A673 (cell line): ENCODE measurements at regions not wholly inside any gene's neighbourhood (a gene's known extent, or its start where the extent isn't known, plus 50 kb on each side); places are given as distances from the start of the nearest gene placed in this dataset.
"Not testable (repeated sequence)": the region's sequence is repeated elsewhere in the genome, so short reads cannot be mapped to it uniquely, and the experiment has no call there.

Experiments used
- BruUV-seq: library from RNA; stranded (reverse); fragments of 400-500 nt; replicated peaks from 2 replicates; lab custom pipeline; 2021; lab: Mats Ljungman, UMichigan
- CTCF ChIA-PET: fragments of 300-600 bp; sonication (Branson Sonifier 250); formaldehyde crosslinking; loops from one replicate; lab custom pipeline; 2022; ENCODE audit warnings: antibody characterized with exemption; lab: Charles Lee
- POLR2A ChIA-PET: fragments of 300-600 bp; sonication (Branson Sonifier 250); formaldehyde crosslinking; loops from one replicate; lab custom pipeline; 2022; ENCODE audit warnings: antibody characterized with exemption; ENCODE audit not compliant: low non-redundant PET; lab: Charles Lee
- DNase-seq: peaks from one replicate; pipeline ENCODE4 v3.0.0-alpha.2; 2015; ENCODE audit warnings: low spot score
- H3K27ac ChIP-seq: fragments of 200-600 bp; sonication (generic); 2 replicates; pipeline ENCODE4 v1.5.1; 2016; ENCODE audit warnings: mixed run types, low read depth, mild to moderate bottlenecking, mixed read lengths, antibody characterized with exemption, low read length; ENCODE audit not compliant: poor library complexity, severe bottlenecking
- H3K27me3 ChIP-seq: fragments of 200-600 bp; sonication (generic); replicated peaks from 2 replicates; pipeline ENCODE4 v1.6.1; 2017; ENCODE audit warnings: mixed run types, low read depth, mild to moderate bottlenecking, mixed read lengths, antibody characterized with exemption, low read length; ENCODE audit not compliant: insufficient read depth, poor library complexity
- H3K36me3 ChIP-seq: fragments of 200-600 bp; sonication (generic); 2 replicates; pipeline ENCODE4 v1.6.1; 2016; ENCODE audit warnings: mixed run types, mild to moderate bottlenecking, mixed read lengths, antibody characterized with exemption, low read length; ENCODE audit not compliant: insufficient read depth, poor library complexity, severe bottlenecking
- H3K4me1 ChIP-seq: fragments of 200-600 bp; sonication (generic); 2 replicates; pipeline ENCODE4 v1.6.1; 2017; ENCODE audit warnings: mixed run types, mild to moderate bottlenecking, mixed read lengths, antibody characterized with exemption, low read length; ENCODE audit not compliant: insufficient read depth, poor library complexity, severe bottlenecking
- H3K4me3 ChIP-seq: fragments of 200-600 bp; sonication (generic); 2 replicates; pipeline ENCODE4 v1.5.1; 2016; ENCODE audit warnings: low read depth, mixed run types, mild to moderate bottlenecking, mixed read lengths, low read length; ENCODE audit not compliant: poor library complexity, severe bottlenecking
- H3K9me3 ChIP-seq: fragments of 200-600 bp; sonication (generic); 2 replicates; pipeline ENCODE4 v1.6.1; 2016; ENCODE audit warnings: mixed run types, low read depth, mild to moderate bottlenecking, mixed read lengths, antibody characterized with exemption, low read length; ENCODE audit not compliant: poor library complexity, severe bottlenecking
- EZH2 ChIP-seq: fragments of 200-600 bp; sonication (generic); IDR thresholded peaks from 2 replicates; pipeline ENCODE4 v1.6.1; 2017; ENCODE audit warnings: borderline replicate concordance, low read depth, mild to moderate bottlenecking, mixed read lengths, antibody characterized with exemption, low read length; ENCODE audit not compliant: poor library complexity, severe bottlenecking
- intact Hi-C: fragments of 100-400 bp; cut with micrococcal nuclease; formaldehyde crosslinking; loops from one replicate; pipeline ENCODE4 v1.10.0; 2022; ENCODE audit not compliant: unreplicated experiment
- TF ChIP-seq, protein P1 (sequence below): fragments of 300-800, 200-600 bp; sonication (generic); conservative IDR thresholded peaks from 2 replicates; pipeline ENCODE4 v1.5.1; 2017; ENCODE audit warnings: low read depth, mild to moderate bottlenecking, antibody characterized with exemption, low read length, moderate library complexity, mixed read lengths

DNA sequence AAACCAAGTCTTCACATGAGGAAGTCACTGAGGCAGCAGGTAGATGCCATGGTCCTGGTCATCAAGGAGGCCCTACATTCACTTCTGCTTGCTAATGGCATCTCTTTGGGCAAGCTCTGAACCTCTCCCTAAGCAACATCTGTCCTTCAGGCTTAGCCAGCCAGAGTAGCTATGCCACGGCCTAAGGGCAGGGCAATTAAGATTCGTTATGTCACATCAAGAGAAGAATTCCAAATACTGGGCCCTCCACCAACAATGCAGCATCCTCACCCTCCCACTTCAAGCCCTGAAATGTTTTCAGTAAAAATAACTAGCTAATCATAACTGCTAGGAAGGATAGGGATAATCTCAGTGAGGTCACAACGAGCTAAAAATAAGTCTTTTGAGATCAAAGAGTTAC is 120.7 kb upstream of the HCCS start:
- no TSS peak for BruUV-seq

GRCh38 chrX:10990976-10991375 is 120.2 kb upstream of the HCCS start:
- Histone ChIP-seq H3K9me3 (no peaks in the 10 kb centered on the region), H3K27me3 (no peaks in the 10 kb centered on the region), H3K36me3 (no peaks in the 10 kb centered on the region), H3K27ac (no peak overlapping the region), H3K4me1 (no peaks in the 10 kb centered on the region), H3K4me3 (no peak overlapping the region)
- no peak for DNase-seq
- no TSS peak for BruUV-seq
- ChIA-PET CTCF (no interaction called here), POLR2A (no interaction called here)
- intact Hi-C loops: no loop called here
- TF ChIP-seq, protein P1, sequence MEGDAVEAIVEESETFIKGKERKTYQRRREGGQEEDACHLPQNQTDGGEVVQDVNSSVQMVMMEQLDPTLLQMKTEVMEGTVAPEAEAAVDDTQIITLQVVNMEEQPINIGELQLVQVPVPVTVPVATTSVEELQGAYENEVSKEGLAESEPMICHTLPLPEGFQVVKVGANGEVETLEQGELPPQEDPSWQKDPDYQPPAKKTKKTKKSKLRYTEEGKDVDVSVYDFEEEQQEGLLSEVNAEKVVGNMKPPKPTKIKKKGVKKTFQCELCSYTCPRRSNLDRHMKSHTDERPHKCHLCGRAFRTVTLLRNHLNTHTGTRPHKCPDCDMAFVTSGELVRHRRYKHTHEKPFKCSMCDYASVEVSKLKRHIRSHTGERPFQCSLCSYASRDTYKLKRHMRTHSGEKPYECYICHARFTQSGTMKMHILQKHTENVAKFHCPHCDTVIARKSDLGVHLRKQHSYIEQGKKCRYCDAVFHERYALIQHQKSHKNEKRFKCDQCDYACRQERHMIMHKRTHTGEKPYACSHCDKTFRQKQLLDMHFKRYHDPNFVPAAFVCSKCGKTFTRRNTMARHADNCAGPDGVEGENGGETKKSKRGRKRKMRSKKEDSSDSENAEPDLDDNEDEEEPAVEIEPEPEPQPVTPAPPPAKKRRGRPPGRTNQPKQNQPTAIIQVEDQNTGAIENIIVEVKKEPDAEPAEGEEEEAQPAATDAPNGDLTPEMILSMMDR: no peak
- no peak for TF ChIP-seq EZH2

More for the DNA sequence above, 120.7 kb upstream of the HCCS start:
- ChIA-PET POLR2A (no interaction called here), CTCF (no interaction called here)
- no peak overlapping the region for H3K4me3 ChIP-seq
- H3K9me3 ChIP-seq: no peaks in the 10 kb centered on the region
- H3K4me1 ChIP-seq: no peaks in the 10 kb centered on the region
- H3K27me3 ChIP-seq: no peaks in the 10 kb centered on the region
- no peak for DNase-seq
- TF ChIP-seq, protein P1: no peak
- no peak for TF ChIP-seq EZH2
- H3K27ac ChIP-seq: no peak overlapping the region
- H3K36me3 ChIP-seq: no peaks in the 10 kb centered on the region
- intact Hi-C loops: no loop called here

DNA sequence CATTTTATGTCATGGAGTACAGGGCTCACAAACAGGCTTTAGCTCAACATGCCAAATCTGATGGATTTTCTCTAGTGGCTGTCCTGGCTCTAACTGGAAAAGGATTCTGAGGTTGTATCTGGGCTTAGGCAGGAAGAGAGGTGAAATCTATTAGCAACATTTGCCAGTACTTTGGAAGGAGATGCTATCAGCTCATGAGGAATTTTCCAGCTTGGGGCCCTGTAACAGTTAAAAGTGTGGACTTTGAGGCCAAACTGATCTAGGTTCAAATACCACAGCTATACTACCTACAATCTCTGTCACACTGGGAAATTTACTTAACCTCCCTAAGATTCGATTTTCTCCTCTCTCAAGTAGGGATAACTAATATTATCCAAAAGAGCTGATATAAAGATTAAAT is 119.0 kb upstream of the HCCS start:
- Histone ChIP-seq H3K4me3 (no peak overlapping the region), H3K36me3 (no peaks in the 10 kb centered on the region), H3K9me3 (no peaks in the 10 kb centered on the region), H3K4me1 (no peaks in the 10 kb centered on the region), H3K27me3 (no peaks in the 10 kb centered on the region), H3K27ac (no peak overlapping the region)
- no TSS peak for BruUV-seq
- ChIA-PET POLR2A (no interaction called here), CTCF (no interaction called here)
- no peak for DNase-seq
- no peak for TF ChIP-seq EZH2
- TF ChIP-seq, protein P1: no peak
- intact Hi-C loops: no loop called here

GRCh38 chrX:11007076-11007475 is 104.1 kb upstream of the HCCS start:
- H3K4me3 ChIP-seq, H3K36me3 ChIP-seq, DNase-seq, H3K27me3 ChIP-seq, H3K9me3 ChIP-seq, H3K27ac ChIP-seq, BruUV-seq, POLR2A ChIA-PET, H3K4me1 ChIP-seq, intact Hi-C loops, CTCF ChIA-PET: not testable (repeated sequence)
